Activated CD4-positive, alpha-beta T cell treated with anti-CD3 and anti-CD28 coated beads, Interleukin-2, amount 50 U/mL, for 1 hour (primary cell): ENCODE measurements at regions not wholly inside any gene's neighbourhood (a gene's known extent, or its start where the extent isn't known, plus 50 kb on each side); places are given as distances from the start of the nearest gene placed in this dataset.

Experiments
- DNase-seq: peaks from one replicate; pipeline ENCODE4 v3.0.0-alpha.2; 2020

GRCh38 chr5:86786955-86787354 lies 169.2 kb downstream of the COX7C start:
- DNase-seq = no peak

GRCh38 chr5:86795659-86796058 lies 177.9 kb downstream of the COX7C start:
- DNase-seq = no peak

- no peak for DNase-seq
Measured at GRCh38 chr5:86797677-86798076, 179.9 kb downstream of the COX7C start.

- DNase-seq = no peak
Measured at GRCh38 chr5:86806206-86806605, 188.5 kb downstream of the COX7C start.

GRCh38 chr5:86807046-86808031 lies 189.6 kb downstream of the COX7C start:
- DNase-seq = no peak

- DNase-seq = no peak
Measured at GRCh38 chr5:86814315-86814714, 196.6 kb downstream of the COX7C start.

- DNase-seq = no peak
Measured at GRCh38 chr5:86814907-86815306, 197.2 kb downstream of the COX7C start.

- no peak for DNase-seq
Measured at GRCh38 chr5:86824637-86825036, 206.9 kb downstream of the COX7C start.

- no peak for DNase-seq
Measured at GRCh38 chr5:86831128-86831527, 213.4 kb downstream of the COX7C start.

- no peak for DNase-seq
Measured at GRCh38 chr5:86833868-86834267, 216.1 kb downstream of the COX7C start.

- no peak for DNase-seq
Measured at GRCh38 chr5:86837610-86838009, 219.9 kb downstream of the COX7C start.

- DNase-seq = no peak
Measured at GRCh38 chr5:86838083-86838482, 220.3 kb downstream of the COX7C start.

- no peak for DNase-seq
Measured at GRCh38 chr5:86841000-86841644, 223.4 kb downstream of the COX7C start.

GRCh38 chr5:86858442-86858841 lies 240.7 kb downstream of the COX7C start:
- DNase-seq = no peak

GRCh38 chr5:86861512-86861911 lies 243.8 kb downstream of the COX7C start:
- no peak for DNase-seq

- DNase-seq = no peak
Measured at GRCh38 chr5:86862093-86862492, 244.4 kb downstream of the COX7C start.

GRCh38 chr5:86864051-86864450 lies 246.3 kb downstream of the COX7C start:
- no peak for DNase-seq

- DNase-seq = no peak
Measured at GRCh38 chr5:86865256-86865785, 247.6 kb downstream of the COX7C start.

GRCh38 chr5:86866036-86866435 lies 248.3 kb downstream of the COX7C start:
- DNase-seq = no peak

- no peak for DNase-seq
Measured at GRCh38 chr5:86869268-86869667, 251.5 kb downstream of the COX7C start.

GRCh38 chr5:86875539-86875938 lies 257.8 kb downstream of the COX7C start:
- DNase-seq = no peak

- DNase-seq = no peak
Measured at GRCh38 chr5:86878250-86878649, 260.5 kb downstream of the COX7C start.

- DNase-seq = no peak
Measured at GRCh38 chr5:86879086-86879485, 261.3 kb downstream of the COX7C start.

GRCh38 chr5:86880344-86880743 lies 262.6 kb downstream of the COX7C start:
- no peak for DNase-seq
